Sigmoid colon (tissue), 6 donors: ENCODE measurements at regions not wholly inside any gene's neighbourhood (a gene's known extent, or its start where the extent isn't known, plus 50 kb on each side); places are given as distances from the start of the nearest gene placed in this dataset.

Source experiments
- DNase-seq: peaks from one replicate; pipeline ENCODE4 v3.0.0-alpha.2; 2019
- H3K27ac ChIP-seq, 4 donors: fragments of 200-600 bp; sonication (generic); one replicate each; pipeline ENCODE4 v1.5.1; 2016 to 2019; ENCODE audit warnings: mild to moderate bottlenecking in 1 of 4
- H3K27me3 ChIP-seq, 3 donors: fragments of 200-600 bp; sonication (generic); one replicate each; pipeline ENCODE4 v1.5.1; 2019; ENCODE audit warnings: mild to moderate bottlenecking in 1 of 3
- H3K36me3 ChIP-seq, 4 donors: fragments of 200-600 bp; sonication (generic); one replicate each; pipeline ENCODE4 v1.5.1; 2016 to 2019
- H3K4me1 ChIP-seq, 4 donors: fragments of 200-600 bp; sonication (generic); one replicate each; pipeline ENCODE4 v1.5.1; 2017 to 2019
- H3K4me3 ChIP-seq, 4 donors: fragments of 200-600 bp; sonication (generic); one replicate each; pipeline ENCODE4 v1.5.1; 2017 to 2019; ENCODE audit warnings: mild to moderate bottlenecking in 2 of 4, moderate library complexity in 1 of 4
- H3K9me3 ChIP-seq, 4 donors: fragments of 200-600 bp in 3 of 4; sonication (generic) in 3 of 4; one replicate each; pipeline versions ENCODE4 v1.5.1 to v1.6.1; 2013 to 2019
- EP300 ChIP-seq, 4 donors: sonication (generic); formaldehyde crosslinking; IDR thresholded peaks; one replicate each; pipeline ENCODE4 v1.6.1; 2017; ENCODE audit warnings: antibody characterized with exemption in 4 of 4
- POLR2A ChIP-seq, 2 donors: fragments of 450-650 bp; IDR thresholded peaks; one replicate each; pipeline ENCODE4 v1.6.1; 2016; ENCODE audit warnings: antibody characterized with exemption in 2 of 2, mild to moderate bottlenecking in 2 of 2, moderate library complexity in 2 of 2
- POLR2AphosphoS5 ChIP-seq, 4 donors: sonication (generic); formaldehyde crosslinking; IDR thresholded peaks; one replicate each; pipeline ENCODE4 v1.6.1; 2017; ENCODE audit warnings: antibody characterized with exemption in 4 of 4
- WGBS, 2 donors: extraction: QIAGEN DNeasy Blood & Tissue Kit; methylation state at CpG; one replicate each; pipeline ENCODE4 v1.1.7; 2013; 5-methylcytosine and 5-hydroxymethylcytosine counted together
- intact Hi-C: fragments of 100-400 bp; cut with DNase I; formaldehyde crosslinking; loops from one replicate; pipeline ENCODE4 v1.15.1; 2023
- TF ChIP-seq, protein P1 (sequence below), 4 experiments: fragments of 450-650 bp in 3 of 4; fragments of 200-600 bp in 1 of 4; IDR thresholded peaks; one replicate each; pipeline ENCODE4 v1.5.1; 2016 to 2019; ENCODE audit warnings: antibody characterized with exemption in 4 of 4, mild to moderate bottlenecking in 3 of 4, moderate library complexity in 2 of 4
- donor health status: healthy with polysubstance abuse.
- donor health status: healthy.

DNA sequence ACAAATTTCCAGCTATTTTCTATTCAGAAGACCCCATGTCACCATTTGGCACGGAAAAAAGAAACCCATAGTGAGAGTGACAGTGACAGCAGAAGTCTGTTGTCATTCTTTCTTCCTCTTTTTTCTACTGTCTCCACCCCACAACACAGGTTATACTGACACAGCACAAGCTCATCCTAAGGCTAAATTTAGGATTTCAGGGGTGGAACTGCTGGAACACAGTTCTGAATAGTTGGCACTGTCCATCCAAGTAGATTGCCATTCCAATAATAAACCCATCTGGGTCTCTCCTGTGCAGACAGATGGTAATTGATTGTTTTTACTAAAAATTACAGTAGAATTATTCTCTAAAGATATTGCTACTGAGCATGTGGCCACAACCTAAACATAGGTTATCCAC lies 95.2 kb upstream of the C11orf87 start:
- no peak overlapping the region for H3K27ac ChIP-seq
- DNase-seq: no peak
- no peaks in the 10 kb centered on the region for H3K27me3 ChIP-seq
- no peaks in the 10 kb centered on the region for H3K9me3 ChIP-seq
- no peak overlapping the region for H3K4me3 ChIP-seq
- 78 to 81% methylated on average over 1 of the region's 1 CpG for WGBS, 2 donors
- TF ChIP-seq EP300 (IDR thresholded peaks at IDR 0.05): no peak
- TF ChIP-seq POLR2AphosphoS5 (IDR thresholded peaks at IDR 0.05): no peak
- TF ChIP-seq, protein P1, sequence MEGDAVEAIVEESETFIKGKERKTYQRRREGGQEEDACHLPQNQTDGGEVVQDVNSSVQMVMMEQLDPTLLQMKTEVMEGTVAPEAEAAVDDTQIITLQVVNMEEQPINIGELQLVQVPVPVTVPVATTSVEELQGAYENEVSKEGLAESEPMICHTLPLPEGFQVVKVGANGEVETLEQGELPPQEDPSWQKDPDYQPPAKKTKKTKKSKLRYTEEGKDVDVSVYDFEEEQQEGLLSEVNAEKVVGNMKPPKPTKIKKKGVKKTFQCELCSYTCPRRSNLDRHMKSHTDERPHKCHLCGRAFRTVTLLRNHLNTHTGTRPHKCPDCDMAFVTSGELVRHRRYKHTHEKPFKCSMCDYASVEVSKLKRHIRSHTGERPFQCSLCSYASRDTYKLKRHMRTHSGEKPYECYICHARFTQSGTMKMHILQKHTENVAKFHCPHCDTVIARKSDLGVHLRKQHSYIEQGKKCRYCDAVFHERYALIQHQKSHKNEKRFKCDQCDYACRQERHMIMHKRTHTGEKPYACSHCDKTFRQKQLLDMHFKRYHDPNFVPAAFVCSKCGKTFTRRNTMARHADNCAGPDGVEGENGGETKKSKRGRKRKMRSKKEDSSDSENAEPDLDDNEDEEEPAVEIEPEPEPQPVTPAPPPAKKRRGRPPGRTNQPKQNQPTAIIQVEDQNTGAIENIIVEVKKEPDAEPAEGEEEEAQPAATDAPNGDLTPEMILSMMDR (IDR thresholded peaks at IDR 0.05): no peak
- no peak for TF ChIP-seq POLR2A (IDR thresholded peaks at IDR 0.05)
- no peaks in the 10 kb centered on the region for H3K4me1 ChIP-seq
- intact Hi-C loops: no loop called here
- H3K36me3 ChIP-seq: no peaks in the 10 kb centered on the region

DNA sequence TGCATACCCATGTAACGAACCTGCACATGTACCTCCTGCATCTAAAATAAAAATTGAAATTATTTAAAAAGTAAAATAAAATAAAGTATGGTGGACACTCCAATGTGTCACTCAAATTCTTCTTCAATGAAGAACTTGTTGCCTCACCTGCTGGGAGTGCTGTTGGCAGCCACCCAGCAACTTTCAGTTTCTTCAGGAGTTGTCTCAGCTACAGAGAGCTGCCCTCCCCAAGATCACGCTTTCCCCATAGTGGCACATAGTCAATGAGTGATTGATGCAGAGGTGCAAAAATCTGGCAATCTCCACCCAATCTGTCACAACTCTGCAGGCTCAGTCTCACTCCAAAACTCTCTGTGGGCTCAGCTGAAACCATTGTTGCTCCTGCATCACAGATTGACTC lies 92.3 kb upstream of the C11orf87 start:
- H3K36me3 ChIP-seq: no peaks in the 10 kb centered on the region
- TF ChIP-seq, protein P1 (IDR thresholded peaks at IDR 0.05): no peak
- no peak for TF ChIP-seq EP300 (IDR thresholded peaks at IDR 0.05)
- TF ChIP-seq POLR2A (IDR thresholded peaks at IDR 0.05): no peak
- TF ChIP-seq POLR2AphosphoS5 (IDR thresholded peaks at IDR 0.05): no peak
- H3K27me3 ChIP-seq: no peaks in the 10 kb centered on the region
- WGBS, 2 donors: 70 to 87% methylated on average over 2 of the region's 2 CpGs
- H3K4me1 ChIP-seq: no peaks in the 10 kb centered on the region
- no peak overlapping the region for H3K27ac ChIP-seq
- no peak for DNase-seq
- H3K9me3 ChIP-seq: no peaks in the 10 kb centered on the region
- H3K4me3 ChIP-seq: no peak overlapping the region
- intact Hi-C loops: no loop called here

DNA sequence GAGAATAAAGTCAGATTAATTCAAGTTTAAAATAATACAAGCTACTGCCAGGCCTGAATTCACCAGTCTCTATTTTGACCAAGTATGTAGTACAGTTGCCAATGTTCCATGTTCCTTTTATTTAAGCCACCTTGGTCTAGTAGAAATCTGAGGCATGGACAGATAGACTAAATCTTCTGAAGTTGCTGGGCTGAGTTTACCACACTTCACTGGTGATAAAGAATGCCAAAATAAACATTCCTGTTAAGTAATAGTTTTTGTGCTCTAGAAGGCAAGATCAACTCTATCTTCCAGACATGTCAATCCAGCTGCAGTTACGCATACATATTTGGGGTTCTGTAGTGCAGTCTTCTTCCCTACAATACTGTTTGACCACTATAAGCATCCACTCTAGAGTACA lies 83.9 kb upstream of the C11orf87 start:
- TF ChIP-seq, protein P1 (IDR thresholded peaks at IDR 0.05): no peak
- Histone ChIP-seq H3K9me3 (no peaks in the 10 kb centered on the region), H3K4me3 (no peak overlapping the region), H3K27me3 (no peaks in the 10 kb centered on the region), H3K36me3 (no peaks in the 10 kb centered on the region), H3K4me1 (no peaks in the 10 kb centered on the region), H3K27ac (no peak overlapping the region)
- DNase-seq: no peak
- WGBS, 2 donors: 94 to 95% methylated on average over 1 of the region's 1 CpG
- intact Hi-C loops: no loop called here

DNA sequence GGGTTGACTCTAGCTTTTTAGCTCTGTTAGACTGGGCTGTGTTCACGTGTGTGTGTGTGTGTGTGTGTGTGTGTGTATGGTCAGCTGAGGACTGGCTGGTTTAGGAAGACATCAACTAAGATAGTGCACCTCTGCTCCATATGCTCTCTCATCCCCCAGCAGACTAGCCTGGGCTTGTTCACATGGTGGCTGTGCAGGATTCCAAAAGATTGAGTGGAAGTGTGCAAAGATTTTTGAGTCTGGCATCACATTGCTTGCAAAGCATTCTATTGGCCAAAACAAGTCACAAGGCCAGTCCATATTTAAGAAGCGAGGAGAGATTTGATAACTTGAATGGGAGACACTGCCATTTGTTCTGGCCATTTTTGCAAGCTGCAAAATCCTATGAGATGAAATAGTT lies 79.7 kb upstream of the C11orf87 start:
- intact Hi-C loops: no loop called here
- WGBS, 2 donors: 62 to 81% methylated on average over 2 of the region's 2 CpGs
- H3K9me3 ChIP-seq: no peaks in the 10 kb centered on the region
- no peak for TF ChIP-seq EP300 (IDR thresholded peaks at IDR 0.05)
- TF ChIP-seq, protein P1 (IDR thresholded peaks at IDR 0.05): no peak
- TF ChIP-seq POLR2A (IDR thresholded peaks at IDR 0.05): no peak
- TF ChIP-seq POLR2AphosphoS5 (IDR thresholded peaks at IDR 0.05): no peak
- no peak for DNase-seq
- no peaks in the 10 kb centered on the region for H3K4me1 ChIP-seq
- no peaks in the 10 kb centered on the region for H3K36me3 ChIP-seq
- H3K27ac ChIP-seq: no peak overlapping the region
- no peaks in the 10 kb centered on the region for H3K27me3 ChIP-seq
- H3K4me3 ChIP-seq: no peak overlapping the region

DNA sequence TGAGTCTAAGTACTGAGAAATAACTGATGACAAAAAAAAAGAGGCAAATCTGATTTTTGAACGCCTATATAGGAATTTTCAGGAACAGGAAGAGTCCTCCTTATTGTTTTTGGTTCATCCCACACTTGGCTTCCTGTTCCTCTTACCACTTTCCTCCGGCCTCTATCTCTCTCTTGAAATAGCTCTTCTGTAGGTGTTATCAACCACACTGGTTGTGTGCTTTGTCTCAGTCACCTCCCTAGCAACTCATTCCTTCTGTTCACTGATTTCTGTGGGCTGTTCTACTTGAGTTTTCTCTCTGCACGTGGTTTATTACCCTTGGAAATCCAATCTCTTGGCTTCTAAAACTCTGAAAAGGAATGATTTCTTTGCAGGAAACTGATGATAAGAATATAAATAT lies 78.7 kb upstream of the C11orf87 start:
- Histone ChIP-seq H3K4me3 (no peak overlapping the region), H3K27ac (no peak overlapping the region), H3K36me3 (no peaks in the 10 kb centered on the region), H3K27me3 (no peaks in the 10 kb centered on the region), H3K9me3 (no peaks in the 10 kb centered on the region), H3K4me1 (no peaks in the 10 kb centered on the region)
- WGBS, 2 donors: 48 to 54% methylated on average over 3 of the region's 3 CpGs
- no peak for TF ChIP-seq EP300 (IDR thresholded peaks at IDR 0.05)
- no peak for TF ChIP-seq POLR2A (IDR thresholded peaks at IDR 0.05)
- TF ChIP-seq, protein P1 (IDR thresholded peaks at IDR 0.05): no peak
- no peak for TF ChIP-seq POLR2AphosphoS5 (IDR thresholded peaks at IDR 0.05)
- intact Hi-C loops: no loop called here
- DNase-seq: no peak
